ENCODE measurements at regions not wholly inside any gene's neighbourhood (a gene's known extent, or its start where the extent isn't known, plus 50 kb on each side); places are given as distances from the start of the nearest gene placed in this dataset.

DNA sequence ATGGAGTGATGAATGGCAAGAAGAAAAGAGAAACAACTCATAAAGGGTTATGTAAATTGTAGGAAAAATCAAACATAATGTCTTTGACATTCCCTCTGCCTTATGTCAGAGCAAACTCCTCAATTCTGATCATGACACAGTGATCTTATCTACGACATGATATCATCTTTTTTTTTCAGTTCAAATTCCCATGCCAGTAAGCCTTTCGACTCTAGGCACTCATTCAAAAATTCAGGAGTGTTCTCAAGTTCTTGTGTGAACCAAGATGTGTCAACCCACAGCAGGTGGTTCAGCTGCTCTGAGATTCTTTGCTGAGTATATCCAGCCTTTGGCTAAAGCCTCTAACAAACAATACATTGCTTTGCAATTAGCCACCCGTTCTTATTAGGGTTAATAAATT lies 97.1 kb upstream of the ESRRG start:
- no peaks in the 10 kb centered on the region for H3K4me1 Mint-ChIP-seq (ENCODE audit: low read depth)
- H3K9me3 Mint-ChIP-seq, result peaks cover 9% of the 10 kb centered on the region
- H3K36me3 Mint-ChIP-seq (ENCODE audit: low read depth), result no peaks in the 10 kb centered on the region
- H3K4me3 Mint-ChIP-seq, result no peak overlapping the region
- H3K27me3 Mint-ChIP-seq, result no peaks in the 10 kb centered on the region
- H3K27ac Mint-ChIP-seq, result no peak overlapping the region

DNA sequence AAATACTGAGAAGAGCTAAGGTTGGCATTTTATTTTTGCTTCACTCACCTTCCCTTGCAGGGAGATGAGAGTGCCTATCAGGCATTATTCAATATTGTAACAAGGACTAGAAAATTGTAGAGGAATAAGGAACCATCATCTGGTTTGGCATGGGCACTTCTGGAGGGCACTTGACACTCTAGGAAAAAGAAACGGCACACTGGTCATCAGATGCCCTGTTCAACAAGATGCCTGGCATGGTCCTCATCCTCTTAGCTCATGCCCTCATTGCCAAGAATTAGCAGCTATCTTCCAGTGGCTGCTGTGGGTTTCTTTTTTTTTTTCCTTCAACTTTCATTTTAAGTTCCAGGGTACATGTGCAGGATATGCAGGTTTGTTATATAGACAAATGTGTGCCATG lies 95.1 kb upstream of the ESRRG start:
- H3K4me3 Mint-ChIP-seq, result no peak overlapping the region
- no peaks in the 10 kb centered on the region for H3K27me3 Mint-ChIP-seq
- no peaks in the 10 kb centered on the region for H3K4me1 Mint-ChIP-seq (ENCODE audit: low read depth)
- H3K27ac Mint-ChIP-seq, result no peak overlapping the region
- H3K36me3 Mint-ChIP-seq (ENCODE audit: low read depth), result no peaks in the 10 kb centered on the region
- peaks cover 4% of the 10 kb centered on the region for H3K9me3 Mint-ChIP-seq

DNA sequence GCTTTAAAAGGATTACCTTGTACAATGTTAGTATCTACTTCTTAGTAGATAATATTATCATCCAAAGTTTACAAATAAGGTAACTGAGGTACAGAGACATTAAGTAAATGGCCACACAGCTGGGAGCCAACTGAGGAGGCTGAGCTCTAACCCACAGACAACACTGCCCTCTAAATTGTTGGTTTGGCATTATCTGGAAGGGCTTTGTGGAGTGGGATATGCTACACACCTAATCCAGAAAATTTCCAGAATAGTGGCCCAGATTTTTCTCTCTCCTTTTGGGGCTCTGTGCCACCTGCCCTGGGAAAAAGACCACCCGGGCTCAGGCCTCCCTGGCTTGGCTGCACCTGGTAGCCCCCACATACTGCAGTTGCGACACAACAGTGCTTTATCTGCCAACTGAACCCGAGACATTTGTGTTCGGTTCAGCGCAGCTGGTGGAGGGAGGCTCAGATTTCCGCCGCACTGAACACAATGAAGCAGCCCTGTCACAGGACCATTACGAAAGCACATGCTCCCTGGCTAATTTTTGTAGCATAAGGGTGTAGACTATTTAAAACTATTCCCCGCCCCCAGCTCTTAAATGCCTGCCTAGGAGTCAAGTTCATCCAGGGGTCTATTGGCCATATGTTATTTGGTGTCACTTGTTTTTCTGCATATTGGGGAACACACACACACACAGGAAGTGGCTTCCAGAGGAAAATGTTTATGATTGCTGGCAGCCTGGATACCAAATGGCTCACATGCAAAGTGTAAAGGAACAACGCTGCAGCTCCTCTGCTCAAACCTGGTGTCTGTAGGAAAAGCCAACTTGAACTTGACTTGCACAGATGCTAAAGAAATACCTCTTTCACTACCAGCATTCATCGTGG lies 92.3 kb upstream of the ESRRG start:
- H3K4me1 Mint-ChIP-seq (ENCODE audit: low read depth), result no peaks in the 10 kb centered on the region
- no peaks in the 10 kb centered on the region for H3K36me3 Mint-ChIP-seq (ENCODE audit: low read depth)
- H3K27ac Mint-ChIP-seq, result no peak overlapping the region
- H3K4me3 Mint-ChIP-seq, result no peak overlapping the region
- no peaks in the 10 kb centered on the region for H3K27me3 Mint-ChIP-seq
- peaks cover 7% of the 10 kb centered on the region for H3K9me3 Mint-ChIP-seq

DNA sequence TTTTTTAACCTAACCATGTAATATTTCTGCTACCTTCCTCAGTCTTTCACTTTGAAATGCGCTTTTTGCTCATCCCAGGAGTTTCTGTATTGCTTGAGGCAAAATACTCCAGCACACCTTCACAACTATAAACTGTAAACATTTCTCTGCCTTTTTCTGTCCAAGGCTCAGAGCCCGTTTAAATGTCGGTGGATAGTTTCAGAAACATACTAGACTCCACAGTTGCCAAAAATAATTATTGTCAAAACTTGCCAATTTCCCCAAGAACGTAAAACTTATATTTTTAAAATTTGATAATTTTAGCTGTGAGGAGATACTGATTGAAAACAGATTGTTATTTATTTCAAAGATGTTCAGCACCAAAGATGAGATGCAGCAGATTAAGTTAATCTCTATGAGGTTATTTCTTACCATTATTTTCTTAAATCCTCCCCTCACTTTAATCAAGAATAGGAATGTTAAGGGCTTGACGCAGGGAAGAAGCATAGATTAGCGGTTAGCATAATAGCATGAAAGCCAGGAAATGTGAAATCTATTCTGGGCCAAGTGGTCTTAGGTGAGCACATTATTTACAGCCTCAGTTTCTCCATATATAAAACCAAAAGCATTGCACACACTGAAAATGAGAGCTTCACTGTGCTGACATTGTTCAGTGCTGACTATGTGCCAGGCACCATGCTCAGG lies 91.5 kb upstream of the ESRRG start:
- Mint-ChIP-seq H3K27me3 (no peaks in the 10 kb centered on the region), H3K9me3 (peaks cover 8% of the 10 kb centered on the region), H3K27ac (no peak overlapping the region), H3K36me3 (ENCODE audit: low read depth) (no peaks in the 10 kb centered on the region), H3K4me3 (no peak overlapping the region), H3K4me1 (ENCODE audit: low read depth) (no peaks in the 10 kb centered on the region)

DNA sequence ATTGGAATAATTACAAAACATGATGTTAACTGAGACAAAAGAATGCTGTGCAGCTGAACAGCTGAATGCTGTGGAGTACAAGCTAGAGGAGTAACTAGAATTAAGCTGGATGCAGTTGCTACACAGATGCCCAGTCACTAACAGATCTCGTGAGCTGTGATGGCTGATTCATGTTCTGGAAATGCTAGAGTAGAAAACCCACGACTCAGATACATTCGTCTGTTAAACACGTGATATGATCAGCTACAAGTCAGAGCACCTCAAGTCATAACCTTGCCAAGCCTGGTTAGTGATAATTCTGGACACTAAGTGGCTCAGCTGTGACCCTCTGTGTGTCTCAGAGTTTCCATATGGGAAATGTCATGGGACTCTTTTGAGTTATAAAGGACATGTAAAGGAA lies 89.7 kb upstream of the ESRRG start:
- Mint-ChIP-seq H3K9me3 (peaks cover 7% of the 10 kb centered on the region), H3K4me1 (ENCODE audit: low read depth) (no peaks in the 10 kb centered on the region), H3K4me3 (no peak overlapping the region), H3K27ac (no peak overlapping the region), H3K27me3 (no peaks in the 10 kb centered on the region), H3K36me3 (ENCODE audit: low read depth) (no peaks in the 10 kb centered on the region)

DNA sequence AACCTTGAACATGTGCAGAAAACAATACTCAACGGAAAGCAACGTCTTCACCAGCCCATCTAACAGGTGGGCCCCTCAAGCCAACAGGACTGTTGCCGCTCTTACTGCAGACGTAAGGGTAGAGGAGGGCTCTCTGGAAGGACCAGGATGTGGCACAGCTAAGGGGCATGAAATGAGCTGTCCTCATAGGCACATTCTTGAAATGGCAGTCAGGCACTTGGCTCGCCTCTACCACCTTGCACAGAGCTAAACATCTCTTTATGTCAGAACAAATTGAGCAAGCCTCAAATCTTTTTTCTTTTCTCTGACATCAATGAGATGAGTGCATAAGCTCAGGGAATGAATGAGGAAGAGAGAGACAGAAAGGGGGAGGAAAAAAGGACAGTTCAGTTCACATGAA lies 86.4 kb upstream of the ESRRG start:
- Mint-ChIP-seq H3K27me3 (no peaks in the 10 kb centered on the region), H3K27ac (no peak overlapping the region), H3K36me3 (ENCODE audit: low read depth) (no peaks in the 10 kb centered on the region), H3K4me1 (ENCODE audit: low read depth) (no peaks in the 10 kb centered on the region), H3K4me3 (no peak overlapping the region), H3K9me3 (peaks cover 7% of the 10 kb centered on the region)

DNA sequence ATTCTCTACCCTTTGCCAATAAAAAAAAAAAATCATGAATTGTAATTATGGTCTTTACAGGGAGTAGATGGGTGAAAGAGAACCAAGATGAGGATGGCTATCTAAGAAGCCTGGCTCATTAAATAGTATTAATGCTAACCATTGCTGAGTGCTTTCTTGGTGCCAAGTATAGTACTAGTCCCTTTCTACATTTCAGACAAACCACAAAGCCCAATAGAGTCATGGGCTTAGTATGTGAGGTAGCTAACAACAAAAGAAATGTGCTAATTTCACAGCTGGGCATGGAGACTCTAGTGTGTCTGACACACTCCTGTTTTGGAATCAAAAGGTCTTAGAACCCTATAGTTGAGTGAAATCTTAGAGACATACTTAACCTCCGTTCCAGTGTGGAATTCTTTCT lies 84.5 kb upstream of the ESRRG start:
- Mint-ChIP-seq H3K36me3 (ENCODE audit: low read depth) (no peaks in the 10 kb centered on the region), H3K4me3 (no peak overlapping the region), H3K27me3 (no peaks in the 10 kb centered on the region), H3K27ac (no peak overlapping the region), H3K9me3 (peaks cover 6% of the 10 kb centered on the region), H3K4me1 (ENCODE audit: low read depth) (no peaks in the 10 kb centered on the region)

DNA sequence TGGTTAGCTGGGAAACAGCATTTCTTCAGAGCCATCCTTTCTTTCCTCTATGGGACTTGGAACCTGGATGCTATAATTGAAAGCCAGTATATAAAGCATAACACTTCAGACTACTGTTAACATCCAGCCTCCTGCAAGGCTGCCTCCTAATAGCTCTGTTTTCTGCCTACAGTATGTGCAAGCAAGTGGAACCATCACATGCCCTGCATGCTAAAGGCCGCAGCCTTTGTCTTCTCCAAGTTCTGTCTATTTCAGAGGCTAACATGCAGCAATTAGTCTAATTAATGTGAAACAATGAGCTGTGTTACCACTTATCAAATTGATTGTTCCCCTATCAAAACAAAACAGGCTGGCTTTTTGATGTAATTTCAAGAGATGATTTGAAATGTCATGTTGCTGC lies 82.7 kb upstream of the ESRRG start:
- H3K27ac Mint-ChIP-seq, result no peak overlapping the region
- no peak overlapping the region for H3K4me3 Mint-ChIP-seq
- no peaks in the 10 kb centered on the region for H3K36me3 Mint-ChIP-seq (ENCODE audit: low read depth)
- H3K9me3 Mint-ChIP-seq, result peaks cover 9% of the 10 kb centered on the region
- no peaks in the 10 kb centered on the region for H3K27me3 Mint-ChIP-seq
- no peaks in the 10 kb centered on the region for H3K4me1 Mint-ChIP-seq (ENCODE audit: low read depth)

DNA sequence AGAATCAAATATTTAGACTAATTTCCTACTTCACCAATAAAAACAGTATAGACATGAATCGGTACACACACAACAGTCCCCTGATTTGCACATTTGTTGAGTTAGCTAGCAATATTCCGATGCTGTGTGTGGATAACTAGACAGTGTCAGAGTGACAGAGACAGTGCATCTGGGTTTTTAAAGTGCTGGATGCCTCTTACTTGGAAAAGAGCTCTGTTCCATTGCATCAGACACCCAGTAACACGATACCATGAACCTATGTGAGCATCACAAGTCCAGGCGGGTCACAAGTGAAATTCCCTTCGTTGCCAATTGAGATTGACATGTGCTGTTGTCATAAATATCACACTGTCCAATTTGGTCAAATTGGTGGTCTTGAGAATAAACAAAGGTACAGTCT lies 82.0 kb upstream of the ESRRG start:
- H3K27me3 Mint-ChIP-seq, result no peaks in the 10 kb centered on the region
- peaks cover 8% of the 10 kb centered on the region for H3K9me3 Mint-ChIP-seq
- no peaks in the 10 kb centered on the region for H3K4me1 Mint-ChIP-seq (ENCODE audit: low read depth)
- H3K36me3 Mint-ChIP-seq (ENCODE audit: low read depth), result no peaks in the 10 kb centered on the region
- H3K27ac Mint-ChIP-seq, result no peak overlapping the region
- H3K4me3 Mint-ChIP-seq, result no peak overlapping the region

DNA sequence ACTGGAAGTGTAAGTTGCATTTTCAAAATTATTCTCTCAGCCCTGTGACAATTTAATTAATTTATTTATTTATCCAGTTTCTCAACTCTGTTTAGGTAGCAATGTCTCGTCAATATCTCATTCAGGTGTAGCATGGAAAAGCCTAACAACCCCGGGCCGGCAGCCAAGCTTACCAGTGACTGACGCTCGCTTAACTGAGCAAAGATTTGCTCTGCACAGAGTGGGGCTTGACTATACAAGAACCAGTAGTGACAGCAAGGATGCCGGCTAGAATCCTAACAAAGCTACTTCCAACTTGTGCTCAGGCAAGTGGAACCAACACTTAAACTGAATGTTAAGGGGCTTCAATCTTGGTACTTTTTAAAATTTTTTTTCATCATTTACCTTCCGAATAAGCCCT lies 80.9 kb upstream of the ESRRG start:
- H3K4me3 Mint-ChIP-seq, result no peak overlapping the region
- no peak overlapping the region for H3K27ac Mint-ChIP-seq
- H3K9me3 Mint-ChIP-seq, result peaks cover 5% of the 10 kb centered on the region
- no peaks in the 10 kb centered on the region for H3K27me3 Mint-ChIP-seq
- no peaks in the 10 kb centered on the region for H3K36me3 Mint-ChIP-seq (ENCODE audit: low read depth)
- H3K4me1 Mint-ChIP-seq (ENCODE audit: low read depth), result no peaks in the 10 kb centered on the region

DNA sequence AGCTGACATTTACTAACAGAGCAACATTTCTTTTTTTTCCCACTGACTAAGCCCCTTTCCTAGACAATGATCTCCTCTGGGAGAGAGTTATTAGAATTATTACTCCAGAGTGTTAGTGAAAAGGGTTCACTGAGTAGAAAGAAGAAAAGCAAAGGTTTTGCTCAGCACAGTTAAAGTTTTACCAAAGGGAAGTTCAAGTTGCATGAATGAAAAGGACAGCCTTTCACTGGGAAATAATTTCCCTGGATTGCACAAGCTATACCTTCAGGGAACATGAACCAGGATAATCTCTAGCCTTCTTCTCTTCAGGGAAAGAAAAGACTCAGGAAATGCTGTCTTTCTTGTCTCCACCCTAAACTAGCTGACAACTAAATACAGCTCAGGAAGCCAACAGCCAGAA lies 71.4 kb upstream of the ESRRG start:
- no peaks in the 10 kb centered on the region for H3K36me3 Mint-ChIP-seq (ENCODE audit: low read depth)
- H3K9me3 Mint-ChIP-seq, result no peaks in the 10 kb centered on the region
- H3K4me3 Mint-ChIP-seq, result no peak overlapping the region
- H3K27ac Mint-ChIP-seq, result no peak overlapping the region
- H3K27me3 Mint-ChIP-seq, result no peaks in the 10 kb centered on the region
- no peaks in the 10 kb centered on the region for H3K4me1 Mint-ChIP-seq (ENCODE audit: low read depth)

DNA sequence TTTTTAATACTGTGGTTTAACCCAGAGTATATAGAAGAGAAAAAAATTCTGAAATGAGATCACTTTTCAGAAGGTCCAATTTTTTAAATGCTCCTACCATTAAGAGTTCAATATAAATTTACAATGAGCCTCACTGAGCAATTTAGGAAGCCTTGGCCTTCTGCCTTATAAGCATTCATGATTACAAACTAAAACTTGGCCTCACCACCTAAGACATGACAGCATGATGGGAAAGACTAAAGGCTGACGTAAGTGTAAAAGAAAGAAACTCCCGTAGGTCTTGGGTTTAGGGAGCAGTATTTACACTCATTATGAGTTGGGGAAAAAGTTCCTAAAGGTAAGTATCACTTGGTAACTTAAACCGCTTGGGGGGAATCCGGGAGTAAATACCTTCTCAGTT lies 70.7 kb upstream of the ESRRG start:
- no peaks in the 10 kb centered on the region for H3K4me1 Mint-ChIP-seq (ENCODE audit: low read depth)
- no peaks in the 10 kb centered on the region for H3K36me3 Mint-ChIP-seq (ENCODE audit: low read depth)
- H3K4me3 Mint-ChIP-seq, result no peak overlapping the region
- no peak overlapping the region for H3K27ac Mint-ChIP-seq
- no peaks in the 10 kb centered on the region for H3K9me3 Mint-ChIP-seq
- H3K27me3 Mint-ChIP-seq, result no peaks in the 10 kb centered on the region

DNA sequence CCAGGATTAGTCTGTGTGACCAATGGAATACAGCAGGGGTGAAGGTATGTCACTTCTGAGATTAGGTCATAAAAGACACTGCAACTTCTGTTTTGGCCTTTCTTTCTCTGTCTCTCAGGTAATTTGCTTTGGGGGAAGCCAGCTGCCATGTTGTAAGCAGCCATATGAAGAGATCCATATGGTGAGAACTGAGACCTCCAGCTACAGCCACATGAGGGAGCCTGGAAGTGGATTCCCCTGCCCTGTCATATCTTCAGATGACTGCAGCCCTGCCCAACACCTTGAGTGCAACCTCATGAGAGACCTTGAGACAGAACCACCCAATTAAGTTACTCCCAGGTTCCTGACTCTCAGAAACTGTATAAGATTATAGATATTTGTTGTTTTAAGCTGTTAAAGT lies 70.1 kb upstream of the ESRRG start:
- H3K4me1 Mint-ChIP-seq (ENCODE audit: low read depth), result no peaks in the 10 kb centered on the region
- no peak overlapping the region for H3K27ac Mint-ChIP-seq
- no peaks in the 10 kb centered on the region for H3K9me3 Mint-ChIP-seq
- H3K27me3 Mint-ChIP-seq, result no peaks in the 10 kb centered on the region
- no peak overlapping the region for H3K4me3 Mint-ChIP-seq
- H3K36me3 Mint-ChIP-seq (ENCODE audit: low read depth), result no peaks in the 10 kb centered on the region

DNA sequence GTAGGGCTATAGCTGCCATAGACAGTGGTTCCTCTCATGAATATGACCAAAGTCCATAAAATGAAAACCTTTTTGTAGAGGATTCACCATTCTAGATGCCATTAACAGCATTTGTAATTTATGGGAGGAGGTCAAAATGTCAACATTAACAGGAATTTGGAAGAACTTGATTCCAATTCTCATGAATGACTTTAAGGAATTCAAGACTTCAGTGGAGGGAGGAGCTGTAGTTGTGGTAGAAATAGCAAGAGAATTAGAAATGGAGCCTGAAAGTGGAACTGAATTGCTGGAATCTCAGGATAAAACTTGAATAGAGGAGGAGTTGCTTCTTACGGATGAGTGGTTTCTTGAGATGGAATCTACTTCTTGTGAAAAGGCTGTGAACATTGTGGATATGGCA lies 65.4 kb upstream of the ESRRG start:
- Mint-ChIP-seq H3K27ac (no peak overlapping the region), H3K4me1 (ENCODE audit: low read depth) (no peaks in the 10 kb centered on the region), H3K27me3 (no peaks in the 10 kb centered on the region), H3K9me3 (peaks cover 3% of the 10 kb centered on the region), H3K36me3 (ENCODE audit: low read depth) (no peaks in the 10 kb centered on the region), H3K4me3 (no peak overlapping the region)

DNA sequence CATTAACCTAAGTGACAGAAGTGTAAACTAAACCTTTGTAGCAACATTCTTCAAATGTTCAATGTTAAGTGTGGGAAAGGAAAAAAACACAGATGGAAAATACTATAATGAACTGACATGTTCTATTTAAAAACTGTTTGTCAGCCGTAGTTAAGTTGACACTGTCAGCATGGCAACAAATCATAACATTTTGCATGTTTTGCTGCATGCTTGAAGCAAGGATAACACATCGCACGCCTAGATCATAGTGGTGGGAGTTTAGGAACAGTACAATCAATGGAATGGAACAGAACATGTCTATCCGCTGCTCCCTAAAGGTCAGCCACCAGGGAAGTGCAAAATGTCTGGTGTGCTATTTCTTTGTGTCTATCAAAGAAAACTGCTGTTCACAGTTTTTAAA lies 62.5 kb upstream of the ESRRG start:
- no peaks in the 10 kb centered on the region for H3K27me3 Mint-ChIP-seq
- H3K36me3 Mint-ChIP-seq (ENCODE audit: low read depth), result no peaks in the 10 kb centered on the region
- no peak overlapping the region for H3K27ac Mint-ChIP-seq
- H3K4me1 Mint-ChIP-seq (ENCODE audit: low read depth), result no peaks in the 10 kb centered on the region
- no peak overlapping the region for H3K4me3 Mint-ChIP-seq
- H3K9me3 Mint-ChIP-seq, result peaks cover 3% of the 10 kb centered on the region

DNA sequence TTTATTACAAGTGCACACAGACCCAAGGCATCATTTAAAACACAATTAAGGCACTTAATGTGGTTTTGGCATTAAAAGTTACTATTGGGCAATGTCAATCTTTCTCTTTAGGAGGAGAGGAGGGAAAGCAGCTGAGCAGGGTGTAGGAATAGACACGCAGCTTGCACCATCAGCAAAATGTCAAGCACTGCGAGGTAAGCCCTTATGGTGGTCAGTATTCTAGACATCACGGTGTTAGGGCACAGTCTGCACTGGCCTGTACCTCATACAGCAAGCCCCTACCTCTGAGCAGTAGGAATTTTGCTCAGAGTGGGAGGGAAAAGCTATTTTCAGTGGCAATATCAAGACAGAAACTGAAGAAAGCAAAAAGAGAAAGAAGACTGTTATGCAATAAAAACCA lies 62.0 kb upstream of the ESRRG start:
- Mint-ChIP-seq H3K36me3 (ENCODE audit: low read depth) (no peaks in the 10 kb centered on the region), H3K4me3 (no peak overlapping the region), H3K27me3 (no peaks in the 10 kb centered on the region), H3K4me1 (ENCODE audit: low read depth) (no peaks in the 10 kb centered on the region), H3K9me3 (peaks cover 3% of the 10 kb centered on the region), H3K27ac (no peak overlapping the region)

All from stimulated activated naive CD8-positive, alpha-beta T cell treated with anti-CD3 and anti-CD28 coated beads, Interleukin-15, Interleukin-2, amounts not matched to agents 100 ng/mL and 50 ng/mL, for 24 hours (primary cell).